ENCODE measurements at regions not wholly inside any gene's neighbourhood (a gene's known extent, or its start where the extent isn't known, plus 50 kb on each side); places are given as distances from the start of the nearest gene placed in this dataset.
"Not testable (repeated sequence)": the region's sequence is repeated elsewhere in the genome, so short reads cannot be mapped to it uniquely, and the experiment has no call there.

DNA sequence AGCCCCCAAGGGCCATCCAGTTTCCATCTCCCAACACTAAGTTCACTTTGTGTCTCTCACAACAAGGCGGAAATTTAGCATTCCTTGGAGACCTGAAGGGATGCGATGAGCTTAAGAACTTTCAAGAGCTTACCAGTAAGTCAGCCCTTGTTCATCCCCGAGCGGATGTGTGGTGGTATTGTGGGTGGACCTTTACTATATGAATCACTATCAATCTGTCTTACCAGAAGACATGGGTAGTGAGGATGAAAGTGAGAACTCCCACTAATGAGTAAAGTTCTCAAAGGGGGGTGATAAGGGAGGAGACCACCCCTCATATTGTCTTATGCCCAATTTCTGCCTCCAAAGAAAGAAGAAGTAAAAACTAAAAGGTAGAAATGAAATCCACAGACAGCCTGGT lies 329.6 kb upstream of the NCKAP5 start:
- H3K79me1 ChIP-seq (ENCODE audit: low read depth, low read length); H3K14ac ChIP-seq (ENCODE audit: low read length); H3K18ac ChIP-seq (ENCODE audit: low read length); H3K9me3 ChIP-seq (replicated peaks in 1 of 2; ENCODE audit: control insufficient read depth in 2 of 2, insufficient read depth in 1 of 2, low read depth in 1 of 2, low read length in 2 of 2); H2BK12ac ChIP-seq (ENCODE audit: low read length); H3K9ac ChIP-seq (ENCODE audit: low read depth, low read length, poor library complexity); H3K4me1 ChIP-seq (ENCODE audit: control insufficient read depth in 2 of 2, insufficient read depth in 1 of 2, low read depth in 1 of 2, low read length in 2 of 2); H2BK120ac ChIP-seq (ENCODE audit: low read depth, low read length); H3K4ac ChIP-seq (ENCODE audit: low read length); H2AK5ac ChIP-seq (ENCODE audit: low read depth, low read length); H4K8ac ChIP-seq (ENCODE audit: low read depth, low read length); H3K27me3 ChIP-seq (ENCODE audit: control insufficient read depth in 3 of 3, insufficient read depth in 3 of 3, low read depth in 1 of 3, low read length in 3 of 3); H3K27ac ChIP-seq (replicated peaks; ENCODE audit: low read length); H2BK5ac ChIP-seq (ENCODE audit: low read length); H3K4me2 ChIP-seq (ENCODE audit: insufficient read depth, low read length, poor library complexity, severe bottlenecking); H3K36me3 ChIP-seq (replicated peaks in 1 of 2; ENCODE audit: control insufficient read depth in 2 of 2, insufficient read depth in 2 of 2, low read length in 2 of 2); H2AFZ ChIP-seq (ENCODE audit: low read length); H3K4me3 ChIP-seq (ENCODE audit: low read length in 2 of 2); H3K23ac ChIP-seq (ENCODE audit: low read depth, low read length, poor library complexity); H2BK15ac ChIP-seq (ENCODE audit: low read length); H4K91ac ChIP-seq (ENCODE audit: low read depth, low read length, poor library complexity); DNase-seq (ENCODE audit: low spot score): not testable (repeated sequence)
- WGBS, 2 donors (ENCODE audit: extremely low coverage in 2 of 2, insufficient read length in 2 of 2, insufficient replicate concordance in 1 of 2), result no CpG with 5 or more reads among the region's 4 CpGs

GRCh38 chr2:133900909-133901308 lies 332.6 kb upstream of the NCKAP5 start:
- no peak overlapping the region for H3K4me2 ChIP-seq (ENCODE audit: insufficient read depth, low read length, poor library complexity, severe bottlenecking)
- DNase-seq (ENCODE audit: low spot score), result no peak
- H3K23ac ChIP-seq (ENCODE audit: low read depth, low read length, poor library complexity), result no peak overlapping the region
- H3K4me1 ChIP-seq (ENCODE audit: control insufficient read depth in 2 of 2, insufficient read depth in 1 of 2, low read depth in 1 of 2, low read length in 2 of 2), result no peaks in the 10 kb centered on the region
- no peak overlapping the region for H2AFZ ChIP-seq (ENCODE audit: low read length)
- H3K18ac ChIP-seq (ENCODE audit: low read length), result no peak overlapping the region
- no CpG with 5 or more reads among the region's 3 CpGs for WGBS, 2 donors (ENCODE audit: extremely low coverage in 2 of 2, insufficient read length in 2 of 2, insufficient replicate concordance in 1 of 2)
- no peak overlapping the region for H4K8ac ChIP-seq (ENCODE audit: low read depth, low read length)
- no peak overlapping the region for H3K4ac ChIP-seq (ENCODE audit: low read length)
- H2BK12ac ChIP-seq (ENCODE audit: low read length), result no peak overlapping the region
- H3K9ac ChIP-seq (ENCODE audit: low read depth, low read length, poor library complexity), result no peak overlapping the region
- H3K27me3 ChIP-seq (ENCODE audit: control insufficient read depth in 3 of 3, insufficient read depth in 3 of 3, low read depth in 1 of 3, low read length in 3 of 3), result peaks cover 0 to 7% (median 0%) of the 10 kb centered on the region in 3 experiments
- H2BK5ac ChIP-seq (ENCODE audit: low read length), result no peak overlapping the region
- H2BK15ac ChIP-seq (ENCODE audit: low read length), result no peak overlapping the region
- no peaks in the 10 kb centered on the region for H3K36me3 ChIP-seq (replicated peaks in 1 of 2; ENCODE audit: control insufficient read depth in 2 of 2, insufficient read depth in 2 of 2, low read length in 2 of 2)
- H3K4me3 ChIP-seq (ENCODE audit: low read length in 2 of 2), result no peak overlapping the region
- no peak overlapping the region for H3K27ac ChIP-seq (replicated peaks; ENCODE audit: low read length)
- no peak overlapping the region for H2AK5ac ChIP-seq (ENCODE audit: low read depth, low read length)
- no peak overlapping the region for H4K91ac ChIP-seq (ENCODE audit: low read depth, low read length, poor library complexity)
- H2BK120ac ChIP-seq (ENCODE audit: low read depth, low read length), result no peak overlapping the region
- H3K79me1 ChIP-seq (ENCODE audit: low read depth, low read length), result no peaks in the 10 kb centered on the region
- no peak overlapping the region for H3K14ac ChIP-seq (ENCODE audit: low read length)
- no peaks in the 10 kb centered on the region for H3K9me3 ChIP-seq (replicated peaks in 1 of 2; ENCODE audit: control insufficient read depth in 2 of 2, insufficient read depth in 1 of 2, low read depth in 1 of 2, low read length in 2 of 2)

- H3K4me2 ChIP-seq (ENCODE audit: insufficient read depth, low read length, poor library complexity, severe bottlenecking), result no peak overlapping the region
- H3K14ac ChIP-seq (ENCODE audit: low read length), result no peak overlapping the region
- H2BK12ac ChIP-seq (ENCODE audit: low read length), result no peak overlapping the region
- no peak overlapping the region for H2BK15ac ChIP-seq (ENCODE audit: low read length)
- H3K9ac ChIP-seq (ENCODE audit: low read depth, low read length, poor library complexity), result no peak overlapping the region
- no peaks in the 10 kb centered on the region for H3K79me1 ChIP-seq (ENCODE audit: low read depth, low read length)
- no peak for DNase-seq (ENCODE audit: low spot score)
- H4K91ac ChIP-seq (ENCODE audit: low read depth, low read length, poor library complexity), result no peak overlapping the region
- H3K36me3 ChIP-seq (replicated peaks in 1 of 2; ENCODE audit: control insufficient read depth in 2 of 2, insufficient read depth in 2 of 2, low read length in 2 of 2), result no peaks in the 10 kb centered on the region
- H3K4ac ChIP-seq (ENCODE audit: low read length), result no peak overlapping the region
- no peak overlapping the region for H2AK5ac ChIP-seq (ENCODE audit: low read depth, low read length)
- H3K9me3 ChIP-seq (replicated peaks in 1 of 2; ENCODE audit: control insufficient read depth in 2 of 2, insufficient read depth in 1 of 2, low read depth in 1 of 2, low read length in 2 of 2), result peaks cover 0 to 4% of the 10 kb centered on the region in 2 donors
- H4K8ac ChIP-seq (ENCODE audit: low read depth, low read length), result no peak overlapping the region
- no peak overlapping the region for H3K18ac ChIP-seq (ENCODE audit: low read length)
- H3K23ac ChIP-seq (ENCODE audit: low read depth, low read length, poor library complexity), result no peak overlapping the region
- H3K4me1 ChIP-seq (ENCODE audit: control insufficient read depth in 2 of 2, insufficient read depth in 1 of 2, low read depth in 1 of 2, low read length in 2 of 2), result no peaks in the 10 kb centered on the region
- H3K27ac ChIP-seq (replicated peaks; ENCODE audit: low read length), result no peak overlapping the region
- peaks cover 0 to 4% (median 0%) of the 10 kb centered on the region in 3 experiments for H3K27me3 ChIP-seq (ENCODE audit: control insufficient read depth in 3 of 3, insufficient read depth in 3 of 3, low read depth in 1 of 3, low read length in 3 of 3)
- H2AFZ ChIP-seq (ENCODE audit: low read length), result no peak overlapping the region
- no peak overlapping the region for H2BK120ac ChIP-seq (ENCODE audit: low read depth, low read length)
- no peak overlapping the region for H2BK5ac ChIP-seq (ENCODE audit: low read length)
- H3K4me3 ChIP-seq (ENCODE audit: low read length in 2 of 2), result no peak overlapping the region
These were observed 338.1 kb upstream of the NCKAP5 start for GRCh38 chr2:133906396-133906795.

DNA sequence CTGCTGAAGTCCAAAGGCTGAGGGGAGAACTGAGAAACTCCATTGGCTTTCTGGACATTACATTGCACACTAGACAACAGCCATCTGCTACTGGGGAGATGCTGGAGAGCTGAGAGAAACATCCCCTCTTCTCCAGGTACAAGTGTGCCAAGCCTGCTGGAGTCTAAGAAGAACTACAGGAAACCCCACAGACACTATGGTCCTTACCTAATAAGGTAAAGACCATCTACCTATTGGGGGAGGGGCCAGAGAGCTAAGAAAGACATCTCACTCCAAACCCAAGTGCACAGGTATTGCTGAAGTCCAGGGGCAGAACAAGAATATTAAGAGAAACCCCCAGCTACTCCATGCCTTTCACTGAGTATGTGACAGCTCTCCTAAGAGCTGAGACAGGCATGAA lies 338.7 kb upstream of the NCKAP5 start:
- Histone ChIP-seq H3K9ac (ENCODE audit: low read depth, low read length, poor library complexity) (no peak overlapping the region), H3K4me3 (ENCODE audit: low read length in 2 of 2) (no peak overlapping the region), H3K14ac (ENCODE audit: low read length) (no peak overlapping the region), H2AFZ (ENCODE audit: low read length) (no peak overlapping the region), H3K9me3 (replicated peaks in 1 of 2; ENCODE audit: control insufficient read depth in 2 of 2, insufficient read depth in 1 of 2, low read depth in 1 of 2, low read length in 2 of 2) (peaks cover 0 to 4% of the 10 kb centered on the region in 2 donors), H3K27ac (replicated peaks; ENCODE audit: low read length) (no peak overlapping the region), H2BK5ac (ENCODE audit: low read length) (no peak overlapping the region), H3K4me1 (ENCODE audit: control insufficient read depth in 2 of 2, insufficient read depth in 1 of 2, low read depth in 1 of 2, low read length in 2 of 2) (no peaks in the 10 kb centered on the region), H2BK15ac (ENCODE audit: low read length) (no peak overlapping the region), H3K23ac (ENCODE audit: low read depth, low read length, poor library complexity) (no peak overlapping the region), H3K36me3 (replicated peaks in 1 of 2; ENCODE audit: control insufficient read depth in 2 of 2, insufficient read depth in 2 of 2, low read length in 2 of 2) (no peaks in the 10 kb centered on the region), H2BK120ac (ENCODE audit: low read depth, low read length) (no peak overlapping the region), H3K4ac (ENCODE audit: low read length) (no peak overlapping the region), H3K4me2 (ENCODE audit: insufficient read depth, low read length, poor library complexity, severe bottlenecking) (no peak overlapping the region), H3K18ac (ENCODE audit: low read length) (no peak overlapping the region), H3K27me3 (ENCODE audit: control insufficient read depth in 3 of 3, insufficient read depth in 3 of 3, low read depth in 1 of 3, low read length in 3 of 3) (peaks cover 0 to 4% (median 0%) of the 10 kb centered on the region in 3 experiments), H4K91ac (ENCODE audit: low read depth, low read length, poor library complexity) (no peak overlapping the region), H2BK12ac (ENCODE audit: low read length) (no peak overlapping the region), H4K8ac (ENCODE audit: low read depth, low read length) (no peak overlapping the region), H3K79me1 (ENCODE audit: low read depth, low read length) (no peaks in the 10 kb centered on the region), H2AK5ac (ENCODE audit: low read depth, low read length) (no peak overlapping the region)
- no peak for DNase-seq (ENCODE audit: low spot score)

All from neuronal stem cell (in vitro differentiated cells).